ENCODE measurements at regions not wholly inside any gene's neighbourhood (a gene's known extent, or its start where the extent isn't known, plus 50 kb on each side); places are given as distances from the start of the nearest gene placed in this dataset.

- no peak for DNase-seq (ENCODE audit: low spot score)
Measured at GRCh38 chr16:55041540-55042234, 111.0 kb downstream of the IRX5 start.

- no peak for DNase-seq (ENCODE audit: low spot score)
Measured at GRCh38 chr16:55042556-55043432, 112.1 kb downstream of the IRX5 start.

- DNase-seq (ENCODE audit: low spot score), result no peak
Measured at GRCh38 chr16:55043499-55043898, 112.8 kb downstream of the IRX5 start.

GRCh38 chr16:55044201-55044975 lies 113.7 kb downstream of the IRX5 start:
- no peak for DNase-seq (ENCODE audit: low spot score)

GRCh38 chr16:55045329-55045728 lies 114.7 kb downstream of the IRX5 start:
- DNase-seq (ENCODE audit: low spot score), result no peak

GRCh38 chr16:55045756-55046460 lies 115.2 kb downstream of the IRX5 start:
- no peak for DNase-seq (ENCODE audit: low spot score)

GRCh38 chr16:55046513-55046912 lies 115.8 kb downstream of the IRX5 start:
- DNase-seq (ENCODE audit: low spot score), result no peak

- DNase-seq (ENCODE audit: low spot score), result no peak
Measured at GRCh38 chr16:55046916-55047315, 116.3 kb downstream of the IRX5 start.

- DNase-seq (ENCODE audit: low spot score), result no peak
Measured at GRCh38 chr16:55047331-55047730, 116.7 kb downstream of the IRX5 start.

- DNase-seq (ENCODE audit: low spot score), result no peak
Measured at GRCh38 chr16:55047903-55048497, 117.3 kb downstream of the IRX5 start.

GRCh38 chr16:55048745-55049144 lies 118.1 kb downstream of the IRX5 start:
- no peak for DNase-seq (ENCODE audit: low spot score)

GRCh38 chr16:55051571-55052347 lies 121.1 kb downstream of the IRX5 start:
- no peak for DNase-seq (ENCODE audit: low spot score)

- no peak for DNase-seq (ENCODE audit: low spot score)
Measured at GRCh38 chr16:55052348-55052734, 121.7 kb downstream of the IRX5 start.

- no peak for DNase-seq (ENCODE audit: low spot score)
Measured at GRCh38 chr16:55052741-55053415, 122.2 kb downstream of the IRX5 start.

- no peak for DNase-seq (ENCODE audit: low spot score)
Measured at GRCh38 chr16:55055262-55055661, 124.6 kb downstream of the IRX5 start.

- no peak for DNase-seq (ENCODE audit: low spot score)
Measured at GRCh38 chr16:55056585-55057401, 126.1 kb downstream of the IRX5 start.

- no peak for DNase-seq (ENCODE audit: low spot score)
Measured at GRCh38 chr16:55057866-55058265, 127.2 kb downstream of the IRX5 start.

- DNase-seq (ENCODE audit: low spot score), result no peak
Measured at GRCh38 chr16:55058576-55058975, 127.9 kb downstream of the IRX5 start.

GRCh38 chr16:55059146-55059545 lies 128.5 kb downstream of the IRX5 start:
- DNase-seq (ENCODE audit: low spot score), result no peak

Measured in mucosa of gallbladder (tissue), 1 donor.